ENCODE measurements at regions not wholly inside any gene's neighbourhood (a gene's known extent, or its start where the extent isn't known, plus 50 kb on each side); places are given as distances from the start of the nearest gene placed in this dataset.
A peak's percentile ranks its signal among the peaks of the same experiment; 100 is the strongest.

- TF ChIP-seq ZNF600 (tag by site-specific recombination; IDR thresholded peaks at IDR 0.05) (peak; percentile 83; the same call in 1 of the 2 replicates), HOXC10 (CRISPR knock-in tag; IDR thresholded peaks at IDR 0.05) (no peak), ZBTB20 (tag by site-specific recombination; IDR thresholded peaks at IDR 0.05) (peak; percentile 35; the same call in 1 of the 2 replicates), ZBTB6 (tag by site-specific recombination; IDR thresholded peaks at IDR 0.05) (peak; percentile 94), ZNF785 (tag by site-specific recombination; IDR thresholded peaks at IDR 0.05) (no peak), ZNF501 (tag by site-specific recombination; IDR thresholded peaks at IDR 0.05) (0 out of 2 replicates have a peak, but pooled peaks have one; percentile 55), ZFP3 (tag by site-specific recombination; IDR thresholded peaks at IDR 0.05; ENCODE audit: low read depth) (no peak), ZNF433 (tag by site-specific recombination; IDR thresholded peaks at IDR 0.05; ENCODE audit: low read depth) (no peak), ZNF423 (tag by site-specific recombination; IDR thresholded peaks at IDR 0.05) (no peak), ZNF138 (tag by site-specific recombination; IDR thresholded peaks at IDR 0.05; ENCODE audit: borderline replicate concordance) (no peak), ZNF658 (tag by site-specific recombination; IDR thresholded peaks at IDR 0.05) (no peak), ZBTB17 (tag by site-specific recombination; IDR thresholded peaks at IDR 0.05) (peak; percentile 92), SP3 (tag by site-specific recombination; IDR thresholded peaks at IDR 0.05) (peak; percentile 35; the same call in 1 of the 2 replicates), ZNF670 (tag by site-specific recombination; IDR thresholded peaks at IDR 0.05; ENCODE audit: low read depth) (no peak), ZNF521 (tag by site-specific recombination; IDR thresholded peaks at IDR 0.05) (no peak), GLIS1 (tag by site-specific recombination; IDR thresholded peaks at IDR 0.05) (peak; percentile 89), ZSCAN30 (tag by site-specific recombination; IDR thresholded peaks at IDR 0.05) (peak; percentile 22; the same call in 1 of the 2 replicates), ZNF555 (tag by site-specific recombination; conservative IDR thresholded peaks at IDR 0.05) (no peak), REPIN1 (tag by site-specific recombination; IDR thresholded peaks at IDR 0.05; ENCODE audit: low read depth) (no peak), HOXD13 (CRISPR knock-in tag; IDR thresholded peaks at IDR 0.05; ENCODE audit: borderline replicate concordance) (no peak), ZNF2 (tag by site-specific recombination; IDR thresholded peaks at IDR 0.05) (no peak), ZNF184 (tag by site-specific recombination; IDR thresholded peaks at IDR 0.05) (no peak), ZNF169 (tag by site-specific recombination; IDR thresholded peaks at IDR 0.05) (no peak)
- TF ChIP-seq, protein P1, sequence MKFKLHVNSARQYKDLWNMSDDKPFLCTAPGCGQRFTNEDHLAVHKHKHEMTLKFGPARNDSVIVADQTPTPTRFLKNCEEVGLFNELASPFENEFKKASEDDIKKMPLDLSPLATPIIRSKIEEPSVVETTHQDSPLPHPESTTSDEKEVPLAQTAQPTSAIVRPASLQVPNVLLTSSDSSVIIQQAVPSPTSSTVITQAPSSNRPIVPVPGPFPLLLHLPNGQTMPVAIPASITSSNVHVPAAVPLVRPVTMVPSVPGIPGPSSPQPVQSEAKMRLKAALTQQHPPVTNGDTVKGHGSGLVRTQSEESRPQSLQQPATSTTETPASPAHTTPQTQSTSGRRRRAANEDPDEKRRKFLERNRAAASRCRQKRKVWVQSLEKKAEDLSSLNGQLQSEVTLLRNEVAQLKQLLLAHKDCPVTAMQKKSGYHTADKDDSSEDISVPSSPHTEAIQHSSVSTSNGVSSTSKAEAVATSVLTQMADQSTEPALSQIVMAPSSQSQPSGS (tag by site-specific recombination; IDR thresholded peaks at IDR 0.05; ENCODE audit: low read depth): peak; percentile 86
- TF ChIP-seq, protein P2, sequence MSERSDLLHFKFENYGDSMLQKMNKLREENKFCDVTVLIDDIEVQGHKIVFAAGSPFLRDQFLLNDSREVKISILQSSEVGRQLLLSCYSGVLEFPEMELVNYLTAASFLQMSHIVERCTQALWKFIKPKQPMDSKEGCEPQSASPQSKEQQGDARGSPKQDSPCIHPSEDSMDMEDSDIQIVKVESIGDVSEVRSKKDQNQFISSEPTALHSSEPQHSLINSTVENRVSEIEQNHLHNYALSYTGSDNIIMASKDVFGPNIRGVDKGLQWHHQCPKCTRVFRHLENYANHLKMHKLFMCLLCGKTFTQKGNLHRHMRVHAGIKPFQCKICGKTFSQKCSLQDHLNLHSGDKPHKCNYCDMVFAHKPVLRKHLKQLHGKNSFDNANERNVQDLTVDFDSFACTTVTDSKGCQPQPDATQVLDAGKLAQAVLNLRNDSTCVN (tag by site-specific recombination; optimal IDR thresholded peaks at IDR 0.05): peak; percentile 79
- TF ChIP-seq, protein P3, sequence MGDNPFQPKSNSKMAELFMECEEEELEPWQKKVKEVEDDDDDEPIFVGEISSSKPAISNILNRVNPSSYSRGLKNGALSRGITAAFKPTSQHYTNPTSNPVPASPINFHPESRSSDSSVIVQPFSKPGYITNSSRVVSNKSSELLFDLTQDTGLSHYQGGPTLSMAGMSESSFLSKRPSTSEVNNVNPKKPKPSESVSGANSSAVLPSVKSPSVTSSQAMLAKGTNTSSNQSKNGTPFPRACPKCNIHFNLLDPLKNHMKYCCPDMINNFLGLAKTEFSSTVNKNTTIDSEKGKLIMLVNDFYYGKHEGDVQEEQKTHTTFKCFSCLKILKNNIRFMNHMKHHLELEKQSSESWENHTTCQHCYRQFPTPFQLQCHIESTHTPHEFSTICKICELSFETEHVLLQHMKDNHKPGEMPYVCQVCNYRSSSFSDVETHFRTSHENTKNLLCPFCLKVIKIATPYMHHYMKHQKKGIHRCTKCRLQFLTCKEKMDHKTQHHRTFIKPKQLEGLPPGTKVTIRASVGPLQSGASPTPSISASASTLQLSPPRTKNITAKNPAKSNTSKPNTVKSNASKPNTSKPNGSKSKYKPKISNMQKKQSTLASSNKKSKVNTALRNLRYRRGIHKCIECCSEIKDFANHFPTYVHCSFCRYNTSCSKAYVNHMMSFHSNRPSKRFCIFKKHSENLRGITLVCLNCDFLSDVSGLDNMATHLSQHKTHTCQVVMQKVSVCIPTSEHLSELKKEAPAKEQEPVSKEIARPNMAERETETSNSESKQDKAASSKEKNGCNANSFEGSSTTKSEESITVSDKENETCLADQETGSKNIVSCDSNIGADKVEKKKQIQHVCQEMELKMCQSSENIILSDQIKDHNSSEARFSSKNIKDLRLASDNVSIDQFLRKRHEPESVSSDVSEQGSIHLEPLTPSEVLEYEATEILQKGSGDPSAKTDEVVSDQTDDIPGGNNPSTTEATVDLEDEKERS (tag by site-specific recombination; IDR thresholded peaks at IDR 0.05): no peak
- TF ChIP-seq, protein P4, sequence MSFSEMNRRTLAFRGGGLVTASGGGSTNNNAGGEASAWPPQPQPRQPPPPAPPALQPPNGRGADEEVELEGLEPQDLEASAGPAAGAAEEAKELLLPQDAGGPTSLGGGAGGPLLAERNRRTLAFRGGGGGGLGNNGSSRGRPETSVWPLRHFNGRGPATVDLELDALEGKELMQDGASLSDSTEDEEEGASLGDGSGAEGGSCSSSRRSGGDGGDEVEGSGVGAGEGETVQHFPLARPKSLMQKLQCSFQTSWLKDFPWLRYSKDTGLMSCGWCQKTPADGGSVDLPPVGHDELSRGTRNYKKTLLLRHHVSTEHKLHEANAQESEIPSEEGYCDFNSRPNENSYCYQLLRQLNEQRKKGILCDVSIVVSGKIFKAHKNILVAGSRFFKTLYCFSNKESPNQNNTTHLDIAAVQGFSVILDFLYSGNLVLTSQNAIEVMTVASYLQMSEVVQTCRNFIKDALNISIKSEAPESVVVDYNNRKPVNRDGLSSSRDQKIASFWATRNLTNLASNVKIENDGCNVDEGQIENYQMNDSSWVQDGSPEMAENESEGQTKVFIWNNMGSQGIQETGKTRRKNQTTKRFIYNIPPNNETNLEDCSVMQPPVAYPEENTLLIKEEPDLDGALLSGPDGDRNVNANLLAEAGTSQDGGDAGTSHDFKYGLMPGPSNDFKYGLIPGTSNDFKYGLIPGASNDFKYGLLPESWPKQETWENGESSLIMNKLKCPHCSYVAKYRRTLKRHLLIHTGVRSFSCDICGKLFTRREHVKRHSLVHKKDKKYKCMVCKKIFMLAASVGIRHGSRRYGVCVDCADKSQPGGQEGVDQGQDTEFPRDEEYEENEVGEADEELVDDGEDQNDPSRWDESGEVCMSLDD (tag by site-specific recombination; IDR thresholded peaks at IDR 0.05): peak; percentile 83
- TF ChIP-seq, protein P5, sequence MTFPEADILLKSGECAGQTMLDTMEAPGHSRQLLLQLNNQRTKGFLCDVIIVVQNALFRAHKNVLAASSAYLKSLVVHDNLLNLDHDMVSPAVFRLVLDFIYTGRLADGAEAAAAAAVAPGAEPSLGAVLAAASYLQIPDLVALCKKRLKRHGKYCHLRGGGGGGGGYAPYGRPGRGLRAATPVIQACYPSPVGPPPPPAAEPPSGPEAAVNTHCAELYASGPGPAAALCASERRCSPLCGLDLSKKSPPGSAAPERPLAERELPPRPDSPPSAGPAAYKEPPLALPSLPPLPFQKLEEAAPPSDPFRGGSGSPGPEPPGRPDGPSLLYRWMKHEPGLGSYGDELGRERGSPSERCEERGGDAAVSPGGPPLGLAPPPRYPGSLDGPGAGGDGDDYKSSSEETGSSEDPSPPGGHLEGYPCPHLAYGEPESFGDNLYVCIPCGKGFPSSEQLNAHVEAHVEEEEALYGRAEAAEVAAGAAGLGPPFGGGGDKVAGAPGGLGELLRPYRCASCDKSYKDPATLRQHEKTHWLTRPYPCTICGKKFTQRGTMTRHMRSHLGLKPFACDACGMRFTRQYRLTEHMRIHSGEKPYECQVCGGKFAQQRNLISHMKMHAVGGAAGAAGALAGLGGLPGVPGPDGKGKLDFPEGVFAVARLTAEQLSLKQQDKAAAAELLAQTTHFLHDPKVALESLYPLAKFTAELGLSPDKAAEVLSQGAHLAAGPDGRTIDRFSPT (tag by site-specific recombination; IDR thresholded peaks at IDR 0.05): peak; percentile 54
These were observed 134.2 kb downstream of the USP22 start (continued) for GRCh38 chr17:20908313-20909267.

All from HEK293 (cell line).